SK-N-MC (cell line): ENCODE measurements at regions not wholly inside any gene's neighbourhood (a gene's known extent, or its start where the extent isn't known, plus 50 kb on each side); places are given as distances from the start of the nearest gene placed in this dataset.

ENCODE experiments used
- DNase-seq: peaks from one replicate; pipeline ENCODE4 v3.0.0-alpha.2; 2011; ENCODE audit warnings: low read depth, low spot score
- H3K27ac ChIP-seq: fragments of 200-600 bp; sonication (generic); 2 replicates; pipeline ENCODE4 v1.5.1; 2016; ENCODE audit warnings: mixed run types
- H3K36me3 ChIP-seq: fragments of 200-600 bp; sonication (generic); 2 replicates; pipeline ENCODE4 v1.6.1; 2017; ENCODE audit warnings: antibody characterized with exemption, low read length, mixed read lengths; ENCODE audit not compliant: insufficient read depth
- H3K4me3 ChIP-seq: fragments of 200-600 bp; sonication (generic); 2 replicates; pipeline ENCODE4 v1.5.1; 2016
- H3K9ac ChIP-seq: fragments of 200-600 bp; sonication (generic); 2 replicates; pipeline ENCODE4 v1.8.0; 2017; ENCODE audit warnings: mixed run types, mixed read lengths; ENCODE audit not compliant: insufficient read length
- H3K9me3 ChIP-seq: fragments of 200-600 bp; sonication (generic); 2 replicates; pipeline ENCODE4 v1.6.1; 2017; ENCODE audit warnings: low read depth, mild to moderate bottlenecking, antibody characterized with exemption, low read length, moderate library complexity, mixed read lengths
- EZH2 ChIP-seq: fragments of 200-600 bp; sonication (generic); IDR thresholded peaks from one replicate; pipeline ENCODE4 v1.6.1; 2017; ENCODE audit warnings: antibody characterized with exemption
- FOXP2 ChIP-seq: optimal IDR thresholded peaks from 2 replicates; pipeline ENCODE3; 2011; ENCODE audit warnings: mild to moderate bottlenecking, moderate library complexity; ENCODE audit not compliant: insufficient read depth; ENCODE audit errors: extremely low read length, control extremely low read depth
- POLR2AphosphoS5 ChIP-seq: IDR thresholded peaks from 2 replicates; pipeline ENCODE4 v1.6.1; 2012; ENCODE audit warnings: mild to moderate bottlenecking, low read depth, low read length, borderline replicate concordance

GRCh38 chr5:4634342-4634741 lies 505.8 kb upstream of the ADAMTS16 start:
- H3K4me3 ChIP-seq = no peak overlapping the region
- no peak for DNase-seq
- no peak overlapping the region for H3K9ac ChIP-seq
- H3K27ac ChIP-seq = no peak overlapping the region
- H3K36me3 ChIP-seq = no peaks in the 10 kb centered on the region
- TF ChIP-seq FOXP2 (no peak), EZH2 (no peak), POLR2AphosphoS5 (no peak)
- H3K9me3 ChIP-seq = no peaks in the 10 kb centered on the region

GRCh38 chr5:4636378-4636777 lies 503.8 kb upstream of the ADAMTS16 start:
- no peak for DNase-seq
- H3K36me3 ChIP-seq = no peaks in the 10 kb centered on the region
- TF ChIP-seq FOXP2 (no peak), EZH2 (no peak), POLR2AphosphoS5 (no peak)
- no peak overlapping the region for H3K4me3 ChIP-seq
- no peaks in the 10 kb centered on the region for H3K9me3 ChIP-seq
- H3K27ac ChIP-seq = no peak overlapping the region
- H3K9ac ChIP-seq = no peak overlapping the region

- Histone ChIP-seq H3K9ac (no peak overlapping the region), H3K9me3 (no peaks in the 10 kb centered on the region), H3K4me3 (no peak overlapping the region), H3K27ac (no peak overlapping the region), H3K36me3 (no peaks in the 10 kb centered on the region)
- no peak for DNase-seq
- TF ChIP-seq EZH2 (no peak), POLR2AphosphoS5 (no peak), FOXP2 (no peak)
These were observed 500.2 kb upstream of the ADAMTS16 start for GRCh38 chr5:4639946-4640345.

DNA sequence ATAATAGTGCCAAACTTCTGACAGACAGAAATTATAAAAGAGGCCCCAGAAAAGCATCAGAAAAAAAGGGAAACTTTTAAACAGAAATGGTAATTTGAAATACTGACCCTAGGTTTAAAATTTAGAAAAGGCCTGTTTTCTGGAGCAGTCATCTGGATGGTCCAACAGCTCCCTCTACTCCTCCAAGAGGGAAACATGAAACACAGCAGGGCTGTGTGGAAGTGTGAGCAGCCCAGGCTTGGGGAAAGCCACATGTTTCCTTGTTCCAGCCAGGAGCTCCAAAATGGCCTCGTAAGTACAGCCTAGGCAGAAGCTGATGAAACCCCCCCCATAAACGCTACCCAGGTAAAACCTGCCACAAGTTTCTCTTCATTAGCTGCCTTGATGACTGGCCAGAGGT lies 499.3 kb upstream of the ADAMTS16 start:
- H3K36me3 ChIP-seq = no peaks in the 10 kb centered on the region
- no peak for DNase-seq
- H3K27ac ChIP-seq = no peak overlapping the region
- H3K9me3 ChIP-seq = no peaks in the 10 kb centered on the region
- TF ChIP-seq POLR2AphosphoS5 (no peak), EZH2 (no peak), FOXP2 (no peak)
- no peak overlapping the region for H3K4me3 ChIP-seq
- no peak overlapping the region for H3K9ac ChIP-seq

DNA sequence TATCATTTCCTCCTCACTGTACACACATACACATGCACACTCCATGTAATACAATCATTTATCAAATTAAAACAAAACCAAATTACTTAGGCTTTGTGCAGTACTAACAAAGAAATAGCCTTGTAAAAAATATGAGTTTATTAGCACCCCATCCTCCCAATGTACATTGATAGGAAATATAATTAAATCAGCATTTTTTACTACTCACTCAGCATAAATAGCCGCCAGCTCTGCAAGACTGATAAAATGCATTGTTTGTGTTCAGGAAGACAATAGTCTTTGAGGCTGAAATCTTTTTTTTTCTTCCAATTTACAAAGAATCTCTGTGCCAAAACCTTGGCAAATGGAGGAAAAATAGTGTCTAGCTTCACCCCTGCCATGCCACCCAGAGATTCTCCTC lies 497.6 kb upstream of the ADAMTS16 start:
- H3K27ac ChIP-seq = no peak overlapping the region
- TF ChIP-seq FOXP2 = no peak
- TF ChIP-seq EZH2 = no peak
- TF ChIP-seq POLR2AphosphoS5 = no peak

DNA sequence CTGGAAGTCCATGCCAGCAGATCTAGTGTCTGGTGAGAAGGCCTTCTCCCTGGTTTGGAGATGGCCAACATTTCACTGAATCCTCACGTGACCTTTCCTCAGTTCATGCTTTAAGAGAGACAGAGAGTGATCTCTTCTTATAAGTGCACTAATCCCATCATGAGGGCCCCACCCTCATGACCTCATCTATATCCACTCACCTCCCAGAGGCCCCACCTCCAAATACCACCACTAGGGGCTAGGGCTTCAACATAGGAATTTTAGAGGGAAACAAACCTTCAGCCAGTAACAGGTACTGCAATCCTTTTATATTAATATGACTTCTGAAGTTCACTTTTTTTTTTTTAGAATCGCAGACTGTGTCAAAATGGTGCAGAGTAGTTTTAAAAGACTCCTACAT lies 496.9 kb upstream of the ADAMTS16 start:
- no peak overlapping the region for H3K9ac ChIP-seq
- no peak overlapping the region for H3K27ac ChIP-seq
- no peak overlapping the region for H3K4me3 ChIP-seq
- no peaks in the 10 kb centered on the region for H3K9me3 ChIP-seq
- DNase-seq = no peak
- no peaks in the 10 kb centered on the region for H3K36me3 ChIP-seq
- TF ChIP-seq EZH2 (no peak), POLR2AphosphoS5 (no peak)

More for the DNA sequence above, 497.6 kb upstream of the ADAMTS16 start:
- Histone ChIP-seq H3K9ac (no peak overlapping the region), H3K9me3 (no peaks in the 10 kb centered on the region), H3K4me3 (no peak overlapping the region), H3K36me3 (no peaks in the 10 kb centered on the region)
- DNase-seq = no peak

DNA sequence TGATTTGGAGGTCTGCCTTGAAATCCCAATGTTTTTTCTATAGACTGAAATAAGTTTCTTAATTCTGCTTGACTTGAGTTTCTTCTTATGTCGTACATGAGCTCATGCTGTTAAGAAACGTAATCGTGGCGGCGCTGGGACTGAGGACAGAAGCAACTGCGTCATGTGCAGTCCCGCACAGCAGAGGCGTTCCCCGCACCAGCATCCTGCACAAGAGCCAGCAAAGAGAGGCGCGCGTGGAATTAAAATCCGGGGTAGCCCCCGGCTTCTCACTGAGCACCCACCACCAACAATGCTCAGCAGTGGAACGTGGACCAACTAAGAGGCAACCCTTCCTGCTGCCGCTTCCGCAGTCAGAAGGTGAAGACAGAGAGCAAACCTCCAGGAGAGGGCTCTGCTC lies 496.2 kb upstream of the ADAMTS16 start:
- no peaks in the 10 kb centered on the region for H3K9me3 ChIP-seq
- H3K9ac ChIP-seq = no peak overlapping the region
- H3K27ac ChIP-seq = no peak overlapping the region
- no peak for DNase-seq
- H3K36me3 ChIP-seq = no peaks in the 10 kb centered on the region
- H3K4me3 ChIP-seq = no peak overlapping the region
- TF ChIP-seq EZH2 (no peak), POLR2AphosphoS5 (no peak), FOXP2 (no peak)

DNA sequence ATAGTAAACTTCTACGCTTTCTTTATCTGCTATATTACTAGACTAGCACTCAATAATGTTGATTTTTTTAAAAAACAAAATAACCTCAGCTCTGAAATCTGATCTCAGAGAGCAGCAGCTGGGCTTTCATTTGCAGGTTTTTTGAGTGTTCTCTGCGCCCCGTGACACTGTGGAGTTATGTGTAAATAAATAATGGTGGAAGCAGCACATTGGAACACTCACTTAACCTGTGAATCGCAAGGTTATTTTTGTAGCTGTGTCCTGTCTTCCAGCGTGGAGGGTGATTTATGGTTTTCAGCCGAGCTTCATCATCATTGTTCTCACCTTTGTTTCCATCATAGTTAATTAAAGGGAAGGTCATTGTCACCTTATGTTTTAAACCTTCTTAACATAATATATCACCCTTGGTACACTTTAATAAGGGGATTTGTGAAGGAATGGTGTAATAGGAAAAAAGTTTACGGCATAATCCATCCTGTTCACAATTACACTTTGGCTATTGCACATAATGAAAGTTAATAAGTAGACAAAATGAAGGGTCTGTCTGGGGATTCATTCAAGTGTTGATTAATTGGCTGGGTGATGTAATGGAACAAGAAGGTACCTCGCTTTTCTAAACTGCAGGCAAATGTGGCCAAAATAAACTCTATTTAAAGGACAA lies 493.3 kb upstream of the ADAMTS16 start:
- DNase-seq = no peak
- Histone ChIP-seq H3K27ac (no peak overlapping the region), H3K9ac (no peak overlapping the region), H3K4me3 (no peak overlapping the region), H3K9me3 (no peaks in the 10 kb centered on the region), H3K36me3 (no peaks in the 10 kb centered on the region)
- TF ChIP-seq FOXP2 (no peak), POLR2AphosphoS5 (no peak), EZH2 (no peak)

GRCh38 chr5:4647955-4648354 lies 492.2 kb upstream of the ADAMTS16 start:
- no peaks in the 10 kb centered on the region for H3K36me3 ChIP-seq
- DNase-seq = no peak
- no peaks in the 10 kb centered on the region for H3K9me3 ChIP-seq
- H3K9ac ChIP-seq = no peak overlapping the region
- H3K27ac ChIP-seq = no peak overlapping the region
- no peak for TF ChIP-seq EZH2
- no peak for TF ChIP-seq POLR2AphosphoS5
- TF ChIP-seq FOXP2 = no peak
- no peak overlapping the region for H3K4me3 ChIP-seq
